NOMO-1 treated with DMSO at 0.1 percent for 48 hours (cell line): ENCODE measurements at regions not wholly inside any gene's neighbourhood (a gene's known extent, or its start where the extent isn't known, plus 50 kb on each side); places are given as distances from the start of the nearest gene placed in this dataset.
A peak's percentile ranks its signal among the peaks of the same experiment; 100 is the strongest.

ENCODE experiments used
- DNase-seq: peaks from one replicate; lab custom pipeline; 2025; ENCODE audit not compliant: unreplicated experiment; lab: John Stamatoyannopoulos, UW

- DNase-seq = no peak
Observed at GRCh38 chr10:61319386-61320256, 133.6 kb downstream of the TMEM26 start.

- no peak for DNase-seq
Observed at GRCh38 chr10:61318429-61318828, 134.8 kb downstream of the TMEM26 start.

GRCh38 chr10:61317706-61318105, 135.5 kb downstream of the TMEM26 start:
- DNase-seq = no peak

- DNase-seq = no peak
Observed at GRCh38 chr10:61316676-61317265, 136.4 kb downstream of the TMEM26 start.

- DNase-seq = no peak
Observed at GRCh38 chr10:61314273-61314672, 138.9 kb downstream of the TMEM26 start.

GRCh38 chr10:61313460-61313859, 139.7 kb downstream of the TMEM26 start:
- no peak for DNase-seq

- no peak for DNase-seq
Observed at GRCh38 chr10:61304746-61305145, 148.4 kb downstream of the TMEM26 start.

- no peak for DNase-seq
Observed at GRCh38 chr10:61302124-61302523, 151.1 kb downstream of the TMEM26 start.

- no peak for DNase-seq
Observed at GRCh38 chr10:61301575-61301974, 151.6 kb downstream of the TMEM26 start.

- DNase-seq = no peak
Observed at GRCh38 chr10:61299841-61300240, 153.3 kb downstream of the TMEM26 start.

GRCh38 chr10:61299156-61299555, 154.0 kb downstream of the TMEM26 start:
- no peak for DNase-seq

GRCh38 chr10:61298194-61298593, 155.0 kb downstream of the TMEM26 start:
- DNase-seq = no peak

- DNase-seq = no peak
Observed at GRCh38 chr10:61296161-61296560, 157.0 kb downstream of the TMEM26 start.

GRCh38 chr10:61294131-61294530, 159.1 kb downstream of the TMEM26 start:
- no peak for DNase-seq

- no peak for DNase-seq
Observed at GRCh38 chr10:61289813-61290212, 163.4 kb downstream of the TMEM26 start.

- DNase-seq = peak; percentile 84
Observed at GRCh38 chr10:61286686-61287085, 166.5 kb downstream of the TMEM26 start.

- no peak for DNase-seq
Observed at GRCh38 chr10:61285749-61286148, 167.4 kb downstream of the TMEM26 start.

GRCh38 chr10:61284222-61284890, 168.8 kb downstream of the TMEM26 start:
- peak; percentile 36 for DNase-seq

- DNase-seq = no peak
Observed at GRCh38 chr10:61283481-61284221, 169.5 kb downstream of the TMEM26 start.

- DNase-seq = no peak
Observed at GRCh38 chr10:61283066-61283465, 170.1 kb downstream of the TMEM26 start.

- DNase-seq = peak; percentile 12
Observed at GRCh38 chr10:61280303-61280702, 172.9 kb downstream of the TMEM26 start.
